HEK293 (cell line): ENCODE measurements at regions not wholly inside any gene's neighbourhood (a gene's known extent, or its start where the extent isn't known, plus 50 kb on each side); places are given as distances from the start of the nearest gene placed in this dataset.

Source experiments
- CTCF ChIA-PET: fragments of 350-600 bp; formaldehyde crosslinking; extraction: SDS; loops from one replicate; lab custom pipeline; 2021; ENCODE audit warnings: antibody characterized with exemption; lab: Yijun Ruan, JAX
- POLR2A ChIA-PET: fragments of 300-600 bp; formaldehyde crosslinking; extraction: SDS; loops from one replicate; lab custom pipeline; 2020; ENCODE audit warnings: antibody characterized with exemption, inconsistent platforms; lab: Yijun Ruan, JAX
- H3K27ac ChIP-seq: fragments of 200-500 bp; sonication (Bioruptor generic); 2 replicates; pipeline ENCODE4 v1.5.1; 2014; ENCODE audit warnings: low read depth, low read length, control low read depth, inconsistent platforms; ENCODE audit errors: extremely low read depth
- H3K36me3 ChIP-seq, 2 experiments: fragments of 200-500 bp in 1 of 2; sonication (Bioruptor generic) in 1 of 2; 1 replicate in 1 of 2; 2 replicates in 1 of 2; pipeline ENCODE4 v1.5.1; 2014 to 2017; ENCODE audit warnings: inconsistent platforms in 2 of 2, low read length in 2 of 2; ENCODE audit not compliant: control insufficient read depth in 2 of 2, insufficient read depth in 1 of 2
- H3K4me1 ChIP-seq: fragments of 200-500 bp; sonication (Bioruptor generic); 2 replicates; pipeline ENCODE4 v1.5.1; 2014; ENCODE audit warnings: mild to moderate bottlenecking, low read length, inconsistent platforms; ENCODE audit not compliant: control insufficient read depth, insufficient read depth
- H3K4me3 ChIP-seq: 2 replicates; pipeline ENCODE4 v1.5.1; 2011; ENCODE audit warnings: low read depth, mild to moderate bottlenecking, control low read depth, low read length, moderate library complexity
- H3K9me3 ChIP-seq: fragments of 200-500 bp; sonication (Bioruptor generic); 2 replicates; pipeline ENCODE4 v1.5.1; 2014; ENCODE audit warnings: low read depth, low read length, inconsistent platforms; ENCODE audit not compliant: control insufficient read depth, insufficient read depth
- INSM2 ChIP-seq: fragments of 450-650 bp; formaldehyde crosslinking; IDR thresholded peaks from 2 replicates; pipeline ENCODE4 v1.5.1; 2016; ENCODE audit warnings: missing biosample characterization, missing genetic modification characterization
- KLF16 ChIP-seq: fragments of 450-650 bp; formaldehyde crosslinking; IDR thresholded peaks from 2 replicates; pipeline ENCODE4 v1.5.1; 2017; ENCODE audit warnings: missing biosample characterization, missing genetic modification characterization
- MEIS1 ChIP-seq: sonication (generic); formaldehyde crosslinking; IDR thresholded peaks from 2 replicates; pipeline ENCODE4 v1.8.1; 2022; ENCODE audit warnings: missing genetic modification reagents, mild to moderate bottlenecking, borderline replicate concordance
- MZF1 ChIP-seq: fragments of 450-650 bp; formaldehyde crosslinking; IDR thresholded peaks from 2 replicates; pipeline ENCODE4 v1.5.1; 2017; ENCODE audit warnings: missing biosample characterization, missing genetic modification characterization, borderline replicate concordance
- PATZ1 ChIP-seq: fragments of 450-650 bp; formaldehyde crosslinking; IDR thresholded peaks from 2 replicates; pipeline ENCODE4 v1.5.1; 2016; ENCODE audit warnings: missing biosample characterization, missing genetic modification characterization
- SCRT2 ChIP-seq: fragments of 450-650 bp; formaldehyde crosslinking; IDR thresholded peaks from 2 replicates; pipeline ENCODE4 v1.5.1; 2016; ENCODE audit warnings: missing biosample characterization, missing genetic modification characterization
- ZBTB8A ChIP-seq: fragments of 450-650 bp; formaldehyde crosslinking; IDR thresholded peaks from 2 replicates; pipeline ENCODE4 v1.5.1; 2016; ENCODE audit warnings: missing biosample characterization, missing genetic modification characterization
- ZNF132 ChIP-seq: fragments of 450-650 bp; formaldehyde crosslinking; IDR thresholded peaks from 2 replicates; pipeline ENCODE4 v1.5.1; 2017; ENCODE audit warnings: missing biosample characterization, missing genetic modification characterization, borderline replicate concordance
- ZNF133 ChIP-seq: fragments of 450-650 bp; formaldehyde crosslinking; IDR thresholded peaks from 2 replicates; pipeline ENCODE4 v1.5.1; 2016; ENCODE audit warnings: missing biosample characterization, missing genetic modification characterization
- ZNF155 ChIP-seq: fragments of 450-650 bp; formaldehyde crosslinking; IDR thresholded peaks from 2 replicates; pipeline ENCODE4 v1.5.1; 2016; ENCODE audit warnings: missing biosample characterization, missing genetic modification characterization
- ZNF292 ChIP-seq: fragments of 450-650 bp; formaldehyde crosslinking; IDR thresholded peaks from 2 replicates; pipeline ENCODE4 v1.5.1; 2016; ENCODE audit warnings: low read depth, missing biosample characterization, missing genetic modification characterization, borderline replicate concordance
- ZNF335 ChIP-seq: fragments of 450-650 bp; formaldehyde crosslinking; conservative IDR thresholded peaks from 2 replicates; pipeline ENCODE4 v1.5.1; 2016; ENCODE audit warnings: missing biosample characterization, missing genetic modification characterization
- ZNF391 ChIP-seq: fragments of 450-650 bp; formaldehyde crosslinking; IDR thresholded peaks from 2 replicates; pipeline ENCODE4 v1.5.1; 2016; ENCODE audit warnings: low read depth, missing biosample characterization, missing genetic modification characterization, borderline replicate concordance
- ZNF521 ChIP-seq: fragments of 450-650 bp; formaldehyde crosslinking; IDR thresholded peaks from 2 replicates; pipeline ENCODE4 v1.5.1; 2017; ENCODE audit warnings: missing biosample characterization, mild to moderate bottlenecking, missing genetic modification characterization
- ZNF529 ChIP-seq: fragments of 450-650 bp; formaldehyde crosslinking; IDR thresholded peaks from 2 replicates; pipeline ENCODE4 v1.5.1; 2017; ENCODE audit warnings: missing genetic modification characterization, missing biosample characterization; ENCODE audit not compliant: insufficient replicate concordance
- ZNF664 ChIP-seq: fragments of 450-650 bp; formaldehyde crosslinking; IDR thresholded peaks from 2 replicates; pipeline ENCODE4 v1.5.1; 2016; ENCODE audit warnings: missing biosample characterization, missing genetic modification characterization
- ZNF830 ChIP-seq: fragments of 450-650 bp; IDR thresholded peaks from 2 replicates; pipeline ENCODE4 v1.5.0; 2018; ENCODE audit warnings: missing biosample characterization, missing genetic modification characterization, low read depth, mild to moderate bottlenecking, moderate library complexity
- ZSCAN30 ChIP-seq: fragments of 450-650 bp; IDR thresholded peaks from 2 replicates; pipeline ENCODE4 v1.5.1; 2018; ENCODE audit warnings: missing biosample characterization, mild to moderate bottlenecking, missing genetic modification characterization, moderate library complexity
- TF ChIP-seq, protein P1 (sequence below): fragments of 450-650 bp; formaldehyde crosslinking; IDR thresholded peaks from 2 replicates; pipeline ENCODE4 v1.5.1; 2016; ENCODE audit warnings: missing biosample characterization, missing genetic modification characterization
- TF ChIP-seq, protein P2 (sequence below): fragments of 450-650 bp; formaldehyde crosslinking; IDR thresholded peaks from 2 replicates; pipeline ENCODE4 v1.5.1; 2016; ENCODE audit warnings: missing biosample characterization, missing genetic modification characterization, borderline replicate concordance
- TF ChIP-seq, protein P3 (sequence below): fragments of 450-650 bp; formaldehyde crosslinking; IDR thresholded peaks from 2 replicates; pipeline ENCODE4 v1.5.1; 2016; ENCODE audit warnings: missing biosample characterization, missing genetic modification characterization

DNA sequence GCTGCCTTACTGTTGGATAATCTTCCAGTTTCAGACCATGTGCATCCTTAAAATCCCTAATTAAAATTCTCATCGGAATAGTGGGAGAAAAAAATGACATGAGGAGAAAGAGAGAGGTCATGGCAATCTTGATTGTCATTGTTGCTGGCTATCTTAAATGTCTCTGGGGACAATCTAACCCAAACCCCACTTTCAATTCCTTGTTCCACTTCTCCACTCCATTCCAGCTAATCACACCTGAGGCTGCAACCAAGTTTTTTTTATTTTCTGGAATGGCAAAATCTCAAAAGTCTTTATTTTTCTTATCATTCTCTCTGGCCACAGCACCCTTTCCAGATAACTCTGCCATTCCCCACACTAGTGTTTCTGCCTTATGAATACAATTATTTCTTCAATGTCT is 171.9 kb upstream of the RASA1 start:
- H3K36me3 ChIP-seq: no peaks in the 10 kb centered on the region
- no peaks in the 10 kb centered on the region for H3K9me3 ChIP-seq
- ChIA-PET CTCF (no interaction called here), POLR2A (interaction anchor here (0.6 kb wide), 1 partner anchor 172 kb away, joined by 3 read pairs; the partner anchor contains the start of gene RASA1)
- no peak overlapping the region for H3K4me3 ChIP-seq
- no peak overlapping the region for H3K27ac ChIP-seq
- peaks cover 4% of the 10 kb centered on the region for H3K4me1 ChIP-seq
- TF ChIP-seq ZSCAN30 (tag by site-specific recombination) (no peak), ZNF292 (tag by site-specific recombination) (no peak), ZNF155 (tag by site-specific recombination) (no peak)
- TF ChIP-seq, protein P1, sequence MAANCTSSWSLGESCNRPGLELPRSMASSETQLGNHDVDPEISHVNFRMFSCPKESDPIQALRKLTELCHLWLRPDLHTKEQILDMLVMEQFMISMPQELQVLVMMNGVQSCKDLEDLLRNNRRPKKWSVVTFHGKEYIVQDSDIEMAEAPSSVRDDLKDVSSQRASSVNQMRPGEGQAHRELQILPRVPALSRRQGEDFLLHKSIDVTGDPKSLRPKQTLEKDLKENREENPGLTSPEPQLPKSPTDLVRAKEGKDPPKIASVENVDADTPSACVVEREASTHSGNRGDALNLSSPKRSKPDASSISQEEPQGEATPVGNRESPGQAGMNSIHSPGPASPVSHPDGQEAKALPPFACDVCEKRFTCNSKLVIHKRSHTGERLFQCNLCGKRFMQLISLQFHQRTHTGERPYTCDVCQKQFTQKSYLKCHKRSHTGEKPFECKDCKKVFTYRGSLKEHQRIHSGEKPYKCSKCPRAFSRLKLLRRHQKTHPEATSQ (tag by site-specific recombination): no peak

DNA sequence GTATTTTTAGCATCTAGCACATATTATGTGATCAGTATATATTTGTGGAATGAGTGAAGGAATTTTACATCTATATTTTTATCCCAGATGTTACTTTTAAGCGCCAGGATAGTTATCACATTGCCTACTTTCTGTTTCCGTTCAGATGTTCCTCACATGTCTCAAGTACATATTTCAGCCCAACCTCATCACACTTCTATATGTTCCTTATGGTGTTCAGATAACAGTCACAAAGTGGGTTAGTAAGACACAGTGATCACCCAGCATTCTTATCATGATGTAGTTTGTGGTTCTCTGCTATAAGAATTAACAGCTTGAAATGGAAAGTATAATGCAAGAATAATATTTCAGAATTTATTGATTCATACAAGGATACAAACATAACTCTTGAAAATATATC is 170.0 kb upstream of the RASA1 start:
- H3K4me3 ChIP-seq: no peak overlapping the region
- ChIA-PET CTCF (no interaction called here), POLR2A (no interaction called here)

GRCh38 chr5:87099291-87099839 is 168.3 kb upstream of the RASA1 start:
- POLR2A ChIA-PET: no interaction called here
- Histone ChIP-seq H3K4me1 (peaks cover 4% of the 10 kb centered on the region), H3K9me3 (no peaks in the 10 kb centered on the region), H3K27ac (no peak overlapping the region), H3K4me3 (no peak overlapping the region), H3K36me3 (no peaks in the 10 kb centered on the region)
- CTCF ChIA-PET: no interaction called here
- no peak for TF ChIP-seq INSM2 (tag by site-specific recombination)
- TF ChIP-seq, protein P2, sequence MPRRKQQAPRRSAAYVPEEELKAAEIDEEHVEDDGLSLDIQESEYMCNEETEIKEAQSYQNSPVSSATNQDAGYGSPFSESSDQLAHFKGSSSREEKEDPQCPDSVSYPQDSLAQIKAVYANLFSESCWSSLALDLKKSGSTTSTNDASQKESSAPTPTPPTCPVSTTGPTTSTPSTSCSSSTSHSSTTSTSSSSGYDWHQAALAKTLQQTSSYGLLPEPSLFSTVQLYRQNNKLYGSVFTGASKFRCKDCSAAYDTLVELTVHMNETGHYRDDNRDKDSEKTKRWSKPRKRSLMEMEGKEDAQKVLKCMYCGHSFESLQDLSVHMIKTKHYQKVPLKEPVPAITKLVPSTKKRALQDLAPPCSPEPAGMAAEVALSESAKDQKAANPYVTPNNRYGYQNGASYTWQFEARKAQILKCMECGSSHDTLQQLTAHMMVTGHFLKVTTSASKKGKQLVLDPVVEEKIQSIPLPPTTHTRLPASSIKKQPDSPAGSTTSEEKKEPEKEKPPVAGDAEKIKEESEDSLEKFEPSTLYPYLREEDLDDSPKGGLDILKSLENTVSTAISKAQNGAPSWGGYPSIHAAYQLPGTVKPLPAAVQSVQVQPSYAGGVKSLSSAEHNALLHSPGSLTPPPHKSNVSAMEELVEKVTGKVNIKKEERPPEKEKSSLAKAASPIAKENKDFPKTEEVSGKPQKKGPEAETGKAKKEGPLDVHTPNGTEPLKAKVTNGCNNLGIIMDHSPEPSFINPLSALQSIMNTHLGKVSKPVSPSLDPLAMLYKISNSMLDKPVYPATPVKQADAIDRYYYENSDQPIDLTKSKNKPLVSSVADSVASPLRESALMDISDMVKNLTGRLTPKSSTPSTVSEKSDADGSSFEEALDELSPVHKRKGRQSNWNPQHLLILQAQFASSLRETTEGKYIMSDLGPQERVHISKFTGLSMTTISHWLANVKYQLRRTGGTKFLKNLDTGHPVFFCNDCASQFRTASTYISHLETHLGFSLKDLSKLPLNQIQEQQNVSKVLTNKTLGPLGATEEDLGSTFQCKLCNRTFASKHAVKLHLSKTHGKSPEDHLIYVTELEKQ (tag by site-specific recombination): no peak
- TF ChIP-seq PATZ1 (tag by site-specific recombination): no peak
- no peak for TF ChIP-seq ZNF292 (tag by site-specific recombination)
- TF ChIP-seq ZNF664: no peak
- TF ChIP-seq MZF1 (tag by site-specific recombination): no peak
- no peak for TF ChIP-seq ZNF521
- TF ChIP-seq, protein P3, sequence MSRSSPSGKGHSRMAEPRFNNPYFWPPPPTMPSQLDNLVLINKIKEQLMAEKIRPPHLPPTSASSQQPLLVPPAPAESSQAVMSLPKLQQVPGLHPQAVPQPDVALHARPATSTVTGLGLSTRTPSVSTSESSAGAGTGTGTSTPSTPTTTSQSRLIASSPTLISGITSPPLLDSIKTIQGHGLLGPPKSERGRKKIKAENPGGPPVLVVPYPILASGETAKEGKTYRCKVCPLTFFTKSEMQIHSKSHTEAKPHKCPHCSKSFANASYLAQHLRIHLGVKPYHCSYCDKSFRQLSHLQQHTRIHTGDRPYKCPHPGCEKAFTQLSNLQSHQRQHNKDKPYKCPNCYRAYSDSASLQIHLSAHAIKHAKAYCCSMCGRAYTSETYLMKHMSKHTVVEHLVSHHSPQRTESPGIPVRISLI (tag by site-specific recombination): no peak

More for the DNA sequence above, 170.0 kb upstream of the RASA1 start:
- peaks cover 4% of the 10 kb centered on the region for H3K4me1 ChIP-seq
- no peak for TF ChIP-seq ZNF133 (tag by site-specific recombination)
- TF ChIP-seq KLF16 (tag by site-specific recombination): no peak
- no peak for TF ChIP-seq SCRT2 (tag by site-specific recombination)
- TF ChIP-seq ZNF391 (tag by site-specific recombination): no peak
- no peak for TF ChIP-seq MEIS1
- TF ChIP-seq ZNF529 (tag by site-specific recombination): no peak
- TF ChIP-seq ZNF335 (tag by site-specific recombination): no peak
- no peak for TF ChIP-seq ZNF521
- no peak for TF ChIP-seq ZBTB8A (tag by site-specific recombination)
- no peak for TF ChIP-seq ZNF830
- TF ChIP-seq PATZ1 (tag by site-specific recombination): no peak
- no peak for TF ChIP-seq ZNF132 (tag by site-specific recombination)
- H3K36me3 ChIP-seq: no peaks in the 10 kb centered on the region
- no peaks in the 10 kb centered on the region for H3K9me3 ChIP-seq
- no peak overlapping the region for H3K27ac ChIP-seq
